IMR-90 (cell line): ENCODE measurements at regions not wholly inside any gene's neighbourhood (a gene's known extent, or its start where the extent isn't known, plus 50 kb on each side); places are given as distances from the start of the nearest gene placed in this dataset.

ENCODE experiments used
- ATAC-seq: fragments of 200-7000 bp; cut with Tn5 transposase; 2 replicates; pipeline ENCODE4 v1.9.1; 2020; ENCODE audit warnings: low read depth, mild to moderate bottlenecking, moderate library complexity
- BruUV-seq: library from RNA; stranded (reverse); fragments of 400-500 nt; replicated peaks from 2 replicates; lab custom pipeline; 2021; lab: Mats Ljungman, UMichigan
- CTCF ChIA-PET: fragments of 300-600 bp; formaldehyde crosslinking; extraction: SDS; loops from one replicate; lab custom pipeline; 2021; ENCODE audit warnings: antibody characterized with exemption; lab: Yijun Ruan, JAX
- POLR2A ChIA-PET: fragments of 300-600 bp; sonication (Branson Sonifier 250); formaldehyde crosslinking; loops from one replicate; lab custom pipeline; 2022; ENCODE audit warnings: antibody characterized with exemption; ENCODE audit not compliant: unreplicated experiment; lab: Charles Lee
- DNase-seq: peaks from one replicate; pipeline ENCODE4 v3.0.0; 2013
- H2AFZ ChIP-seq: replicated peaks from 2 replicates; pipeline ENCODE3; 2013; ENCODE audit warnings: low read length, mild to moderate bottlenecking; ENCODE audit not compliant: poor library complexity
- H2AK5ac ChIP-seq: 2 replicates; pipeline ENCODE4 v1.6.1; 2013; ENCODE audit warnings: low read depth, low read length, inconsistent platforms
- H2AK9ac ChIP-seq: replicated peaks from 2 replicates; pipeline ENCODE3; 2013; ENCODE audit warnings: mild to moderate bottlenecking, low read depth, low read length, moderate library complexity; ENCODE audit not compliant: poor library complexity
- H2BK120ac ChIP-seq: 2 replicates; pipeline ENCODE4 v1.6.1; 2013; ENCODE audit warnings: low read depth, low read length, inconsistent platforms
- H2BK15ac ChIP-seq: 3 replicates; pipeline ENCODE4 v1.6.1; 2013; ENCODE audit warnings: low read depth, low read length, inconsistent platforms
- H2BK20ac ChIP-seq: 2 replicates; pipeline ENCODE4 v1.6.1; 2013; ENCODE audit warnings: low read depth, mild to moderate bottlenecking, inconsistent platforms, low read length, moderate library complexity
- H2BK5ac ChIP-seq: 2 replicates; pipeline ENCODE4 v1.6.1; 2013; ENCODE audit warnings: mild to moderate bottlenecking, low read depth, low read length, inconsistent platforms; ENCODE audit not compliant: poor library complexity, severe bottlenecking
- H3K14ac ChIP-seq: replicated peaks from 2 replicates; pipeline ENCODE4 v1.6.1; 2013; ENCODE audit warnings: low read depth, low read length, inconsistent platforms
- H3K18ac ChIP-seq: 2 replicates; pipeline ENCODE4 v1.6.1; 2013; ENCODE audit warnings: low read depth, low read length, control low read depth
- H3K23ac ChIP-seq: 2 replicates; pipeline ENCODE4 v1.6.1; 2013; ENCODE audit warnings: low read depth, low read length, inconsistent platforms
- H3K27ac ChIP-seq: 2 replicates; pipeline ENCODE4 v1.5.1; 2013; ENCODE audit warnings: mild to moderate bottlenecking, control low read depth, low read length; ENCODE audit not compliant: insufficient read depth
- H3K27me3 ChIP-seq: 2 replicates; pipeline ENCODE4 v1.6.1; 2013; ENCODE audit warnings: low read length; ENCODE audit not compliant: control insufficient read depth, insufficient read depth
- H3K36me3 ChIP-seq: 2 replicates; pipeline ENCODE4 v1.6.1; 2013; ENCODE audit warnings: low read length, mixed read lengths; ENCODE audit not compliant: control insufficient read depth, insufficient read depth
- H3K4ac ChIP-seq: 2 replicates; pipeline ENCODE4 v1.6.1; 2013; ENCODE audit warnings: low read depth, low read length, inconsistent platforms
- H3K4me1 ChIP-seq: 2 replicates; pipeline ENCODE4 v1.6.1; 2013; ENCODE audit warnings: low read length, mixed read lengths; ENCODE audit not compliant: control insufficient read depth, insufficient read depth
- H3K4me2 ChIP-seq: 2 replicates; pipeline ENCODE4 v1.6.1; 2013; ENCODE audit warnings: low read depth, mild to moderate bottlenecking, control low read depth, low read length, moderate library complexity
- H3K4me3 ChIP-seq: 2 replicates; pipeline ENCODE4 v1.5.1; 2013; ENCODE audit warnings: low read depth, mild to moderate bottlenecking, control low read depth, low read length, moderate library complexity; ENCODE audit not compliant: insufficient read depth
- H3K56ac ChIP-seq: 2 replicates; pipeline ENCODE4 v1.6.1; 2013; ENCODE audit warnings: low read length, inconsistent platforms; ENCODE audit not compliant: insufficient read depth; ENCODE audit errors: extremely low read depth
- H3K79me1 ChIP-seq, 2 experiments: 2 replicates each; pipeline ENCODE4 v1.6.1; 2013; ENCODE audit warnings: low read length in 2 of 2, inconsistent platforms in 1 of 2, low read depth in 1 of 2
- H3K9ac ChIP-seq: 2 replicates; pipeline ENCODE4 v1.6.1; 2013; ENCODE audit warnings: low read depth, low read length, control low read depth
- H3K9me1 ChIP-seq: 2 replicates; pipeline ENCODE4 v1.6.1; 2013; ENCODE audit warnings: low read length, inconsistent platforms; ENCODE audit not compliant: insufficient read depth
- H3K9me3 ChIP-seq: 2 replicates; pipeline ENCODE4 v1.6.1; 2013; ENCODE audit warnings: low read length; ENCODE audit not compliant: control insufficient read depth, insufficient read depth
- H4K20me1 ChIP-seq: 2 replicates; pipeline ENCODE4 v1.6.1; 2013; ENCODE audit warnings: low read length, inconsistent platforms; ENCODE audit not compliant: insufficient read depth
- H4K5ac ChIP-seq: 2 replicates; pipeline ENCODE4 v1.6.1; 2013; ENCODE audit warnings: mild to moderate bottlenecking, low read depth, low read length, control low read depth
- H4K8ac ChIP-seq, 2 experiments: 2 replicates each; pipeline ENCODE4 v1.6.1; 2013; ENCODE audit warnings: low read depth in 2 of 2, low read length in 2 of 2, control low read depth in 1 of 2, inconsistent platforms in 1 of 2
- H4K91ac ChIP-seq: 2 replicates; pipeline ENCODE4 v1.6.1; 2013; ENCODE audit warnings: low read depth, low read length, inconsistent platforms; ENCODE audit not compliant: insufficient read depth
- BHLHE40 ChIP-seq: fragments of 150-350 bp; IDR thresholded peaks from 2 replicates; pipeline ENCODE4 v1.6.1; 2016; ENCODE audit warnings: mild to moderate bottlenecking, low read depth, low read length
- CEBPB ChIP-seq: IDR thresholded peaks from 2 replicates; pipeline ENCODE4 v1.6.1; 2012; ENCODE audit warnings: low read depth, low read length, improper control_type of control experiment
- CTCF ChIP-seq: conservative IDR thresholded peaks from 2 replicates; pipeline ENCODE4 v1.5.1; 2012; ENCODE audit warnings: mild to moderate bottlenecking, low read depth, low read length, improper control_type of control experiment
- MAFK ChIP-seq: IDR thresholded peaks from 2 replicates; pipeline ENCODE4 v1.6.1; 2012; ENCODE audit warnings: low read depth, low read length, improper control_type of control experiment
- MAZ ChIP-seq: IDR thresholded peaks from 2 replicates; pipeline ENCODE4 v1.6.1; 2012; ENCODE audit warnings: low read depth, mild to moderate bottlenecking, low read length, improper control_type of control experiment, moderate library complexity, borderline replicate concordance
- MXI1 ChIP-seq: IDR thresholded peaks from 2 replicates; pipeline ENCODE4 v1.6.1; 2012; ENCODE audit warnings: low read depth, mild to moderate bottlenecking, low read length, moderate library complexity, borderline replicate concordance
- NFE2L2 ChIP-seq: fragments of 150-350 bp; IDR thresholded peaks from 2 replicates; pipeline ENCODE4 v1.6.1; 2016; ENCODE audit warnings: low read depth, mild to moderate bottlenecking, low read length
- POLR2A ChIP-seq: IDR thresholded peaks from 2 replicates; pipeline ENCODE4 v1.6.1; 2012; ENCODE audit warnings: mild to moderate bottlenecking, low read depth, low read length
- RCOR1 ChIP-seq: IDR thresholded peaks from 2 replicates; pipeline ENCODE4 v1.6.1; 2012; ENCODE audit warnings: mild to moderate bottlenecking, low read length, improper control_type of control experiment; ENCODE audit not compliant: insufficient replicate concordance
- RFX5 ChIP-seq: IDR thresholded peaks from 2 replicates; pipeline ENCODE4 v1.8.0; 2012; ENCODE audit warnings: low read depth, mild to moderate bottlenecking, low read length, moderate library complexity
- SMC3 ChIP-seq: fragments of 150-350 bp; IDR thresholded peaks from 2 replicates; pipeline ENCODE4 v1.6.1; 2016; ENCODE audit warnings: low read depth, mild to moderate bottlenecking, antibody characterized with exemption, low read length, moderate library complexity
- WGBS, 2 experiments: methylation state at CpG; one replicate each; pipeline versions ENCODE4 v1.1.5 to v1.1.7; 2013; ENCODE audit warnings: missing lambda C conversion rate in 2 of 2; ENCODE audit not compliant: insufficient read length in 1 of 2; ENCODE audit errors: extremely low coverage in 2 of 2; 5-methylcytosine and 5-hydroxymethylcytosine counted together
- dilution Hi-C: fragments of 300-500 bp; cut with HindIII; formaldehyde crosslinking; loops from one replicate; pipeline ENCODE4 v1.14.3; 2018; ENCODE audit warnings: low sequenced_read_pairs; ENCODE audit not compliant: unreplicated experiment
- in situ Hi-C: fragments of 300-500 bp; cut with MboI; formaldehyde crosslinking; loops from 3 replicates; pipeline ENCODE4 v1.14.3; 2019; ENCODE audit warnings: low sequenced_read_pairs, inconsistent platforms, mixed read lengths
- intact Hi-C: fragments of 100-400 bp; cut with micrococcal nuclease; formaldehyde crosslinking; loops from 2 replicates; pipeline ENCODE4 v1.10.0; 2022

- H2AK5ac ChIP-seq = no peak overlapping the region
- H3K9ac ChIP-seq = no peak overlapping the region
- no peak overlapping the region for H3K23ac ChIP-seq
- H3K36me3 ChIP-seq = no peaks in the 10 kb centered on the region
- dilution Hi-C loops = no loop called here
- no peaks in the 10 kb centered on the region for H3K9me1 ChIP-seq
- H3K56ac ChIP-seq = no peak overlapping the region
- H4K5ac ChIP-seq = no peak overlapping the region
- no peaks in the 10 kb centered on the region for H3K27me3 ChIP-seq
- no peak overlapping the region for H3K27ac ChIP-seq
- no peak overlapping the region for H3K14ac ChIP-seq
- H3K79me1 ChIP-seq = no peaks in the 10 kb centered on the region
- H2BK5ac ChIP-seq = no peak overlapping the region
- H4K20me1 ChIP-seq = no peaks in the 10 kb centered on the region
- no peak overlapping the region for H2BK120ac ChIP-seq
- H3K4ac ChIP-seq = no peak overlapping the region
- POLR2A ChIA-PET = no interaction called here
- H3K18ac ChIP-seq = no peak overlapping the region
- TF ChIP-seq MAFK = no peak
- TF ChIP-seq RFX5 = no peak
- no peak for TF ChIP-seq SMC3
- no peak for TF ChIP-seq CTCF
- TF ChIP-seq BHLHE40 = no peak
- no peak for TF ChIP-seq RCOR1
- TF ChIP-seq MXI1 = no peak
- no peak for TF ChIP-seq CEBPB
- TF ChIP-seq NFE2L2 = no peak
- TF ChIP-seq POLR2A = no peak
- no peak for TF ChIP-seq MAZ
- no peak overlapping the region for H4K8ac ChIP-seq
- DNase-seq (no peak), ATAC-seq (no peak)
- H2AFZ ChIP-seq = no peak overlapping the region
- H3K9me3 ChIP-seq = no peaks in the 10 kb centered on the region
- no peak overlapping the region for H3K4me2 ChIP-seq
- in situ Hi-C loops = no loop called here
- no peak overlapping the region for H4K91ac ChIP-seq
- no peaks in the 10 kb centered on the region for H3K4me1 ChIP-seq
- H3K4me3 ChIP-seq = no peak overlapping the region
- BruUV-seq = no TSS peak
- intact Hi-C loops = no loop called here
- no peak overlapping the region for H2BK15ac ChIP-seq
- CTCF ChIA-PET = no interaction called here
- H2BK20ac ChIP-seq = no peak overlapping the region
- WGBS, 2 experiments = 40% methylated on average over 1 of the region's 8 CpGs; no CpG with 5 or more reads in 1 of the 2 experiments
- no peak overlapping the region for H2AK9ac ChIP-seq
Measured at GRCh38 chr9:2979957-2980610, 136.2 kb upstream of the PUM3 start.
